8988T (cell line): ENCODE measurements at regions not wholly inside any gene's neighbourhood (a gene's known extent, or its start where the extent isn't known, plus 50 kb on each side); places are given as distances from the start of the nearest gene placed in this dataset.

ENCODE experiments used
- DNase-seq: peaks from one replicate; pipeline ENCODE4 v3.0.0; 2011

GRCh38 chr10:20726381-20726780 lies 170.7 kb downstream of the NEBL start:
- no peak for DNase-seq

GRCh38 chr10:20714979-20715378 lies 182.1 kb downstream of the NEBL start:
- DNase-seq, result no peak

GRCh38 chr10:20714518-20714917 lies 182.6 kb downstream of the NEBL start:
- no peak for DNase-seq

GRCh38 chr10:20713420-20713819 lies 183.7 kb downstream of the NEBL start:
- DNase-seq, result no peak

- no peak for DNase-seq
These were observed 184.3 kb downstream of the NEBL start for GRCh38 chr10:20712774-20713173.

GRCh38 chr10:20709708-20710107 lies 187.4 kb downstream of the NEBL start:
- DNase-seq, result no peak

GRCh38 chr10:20708305-20708704 lies 188.8 kb downstream of the NEBL start:
- no peak for DNase-seq

- DNase-seq, result no peak
These were observed 189.9 kb downstream of the NEBL start for GRCh38 chr10:20707251-20707650.

GRCh38 chr10:20698837-20699236 lies 198.3 kb downstream of the NEBL start:
- DNase-seq, result no peak

- DNase-seq, result no peak
These were observed 202.8 kb downstream of the NEBL start for GRCh38 chr10:20694296-20694695.

- DNase-seq, result no peak
These were observed 208.1 kb downstream of the NEBL start for GRCh38 chr10:20688797-20689544.

GRCh38 chr10:20686015-20686635 lies 211.0 kb downstream of the NEBL start:
- DNase-seq, result no peak

- no peak for DNase-seq
These were observed 211.6 kb downstream of the NEBL start for GRCh38 chr10:20685462-20685861.

- no peak for DNase-seq
These were observed 213.8 kb downstream of the NEBL start for GRCh38 chr10:20683345-20683744.

- no peak for DNase-seq
These were observed 214.3 kb downstream of the NEBL start for GRCh38 chr10:20682782-20683181.

- no peak for DNase-seq
These were observed 219.8 kb downstream of the NEBL start for GRCh38 chr10:20677340-20677739.

GRCh38 chr10:20674926-20675325 lies 222.2 kb downstream of the NEBL start:
- no peak for DNase-seq

- no peak for DNase-seq
These were observed 223.9 kb downstream of the NEBL start for GRCh38 chr10:20673175-20673574.

- no peak for DNase-seq
These were observed 224.4 kb downstream of the NEBL start for GRCh38 chr10:20672741-20673140.

- DNase-seq, result no peak
These were observed 226.5 kb downstream of the NEBL start for GRCh38 chr10:20670579-20670978.

- DNase-seq, result no peak
These were observed 228.1 kb downstream of the NEBL start for GRCh38 chr10:20668985-20669384.

GRCh38 chr10:20662742-20663141 lies 234.4 kb downstream of the NEBL start:
- DNase-seq, result no peak

- DNase-seq, result no peak
These were observed 237.9 kb downstream of the NEBL start for GRCh38 chr10:20659225-20659624.

GRCh38 chr10:20658158-20658557 lies 239.0 kb downstream of the NEBL start:
- DNase-seq, result no peak

GRCh38 chr10:20656886-20657285 lies 240.2 kb downstream of the NEBL start:
- DNase-seq, result no peak
